ENCODE measurements at regions not wholly inside any gene's neighbourhood (a gene's known extent, or its start where the extent isn't known, plus 50 kb on each side); places are given as distances from the start of the nearest gene placed in this dataset.

DNA sequence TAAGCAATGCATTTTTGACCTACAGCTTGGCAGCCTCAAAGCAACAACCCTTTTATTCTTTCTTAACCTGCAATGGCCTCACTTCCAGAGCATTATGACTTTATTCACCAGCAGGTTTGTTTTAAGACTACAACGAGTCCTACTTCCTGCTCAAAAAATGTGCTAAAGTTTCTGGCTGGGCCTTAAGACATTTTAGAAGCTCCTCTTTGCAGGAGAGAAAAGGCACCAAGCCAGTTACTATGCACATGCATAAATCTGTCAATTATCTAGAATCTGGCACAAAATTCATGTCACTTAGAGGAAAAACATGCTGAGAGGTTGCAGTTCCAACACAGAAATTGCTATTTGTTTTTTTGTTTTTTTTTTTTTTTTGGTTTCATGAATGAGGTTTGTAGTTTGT, 223.0 kb upstream of the EPHA5 start:
- no peak for DNase-seq (ENCODE audit: low read depth in 3 of 3, low spot score in 2 of 3)

DNA sequence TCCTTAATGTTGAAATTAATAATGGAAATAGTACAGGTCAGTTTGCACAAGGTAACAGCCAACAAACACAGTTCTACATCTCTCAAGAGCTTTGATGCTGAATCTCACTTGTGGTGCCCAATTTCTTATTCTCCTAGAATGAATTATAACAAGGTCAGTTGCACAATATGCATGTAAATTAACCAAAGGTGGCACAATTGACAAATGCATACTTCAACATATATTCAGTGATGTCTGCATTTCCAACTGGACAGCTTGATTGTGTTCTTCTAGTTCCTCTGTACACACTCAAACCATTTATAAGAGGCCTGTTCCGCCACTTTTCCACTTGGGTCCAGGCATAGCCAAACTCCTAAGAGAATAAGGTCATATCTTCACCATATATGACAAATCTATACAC, 210.3 kb upstream of the EPHA5 start:
- no peak for DNase-seq (ENCODE audit: low read depth in 3 of 3, low spot score in 2 of 3)

DNA sequence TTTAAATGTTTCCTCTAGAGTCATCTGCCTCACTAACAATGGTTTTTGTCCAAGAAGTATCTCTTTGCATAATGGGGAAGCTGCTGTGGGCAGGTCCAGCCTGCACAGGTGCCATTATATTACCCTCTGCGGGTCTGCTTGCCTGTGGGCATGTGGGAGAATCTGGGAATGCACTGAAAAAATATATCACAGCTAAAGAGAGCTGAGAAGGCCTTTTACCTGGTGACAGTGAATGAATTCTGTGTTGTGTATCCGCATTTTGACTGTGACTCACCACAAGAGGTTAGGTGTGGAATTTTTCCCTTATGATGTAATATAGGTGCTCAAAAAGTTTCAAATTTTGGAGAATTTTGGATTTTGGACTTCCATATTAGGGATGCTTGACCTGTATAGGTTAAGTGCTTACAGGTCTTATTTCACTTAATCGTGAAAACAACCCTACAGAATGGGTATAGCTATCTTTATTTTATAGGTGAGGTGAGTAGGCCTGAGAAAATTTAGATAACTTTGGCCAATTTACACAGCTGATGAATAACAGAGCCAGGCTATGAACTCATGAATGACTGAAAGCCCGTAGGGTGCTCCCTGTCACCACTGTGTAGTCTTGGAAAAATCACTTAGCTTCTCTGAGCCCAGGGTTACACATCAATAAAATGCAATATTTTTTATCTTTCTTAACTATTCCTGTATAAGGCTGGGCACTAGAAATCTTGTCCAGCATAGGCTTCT, 198.0 kb upstream of the EPHA5 start:
- DNase-seq (ENCODE audit: low read depth in 3 of 3, low spot score in 2 of 3) = no peak

DNA sequence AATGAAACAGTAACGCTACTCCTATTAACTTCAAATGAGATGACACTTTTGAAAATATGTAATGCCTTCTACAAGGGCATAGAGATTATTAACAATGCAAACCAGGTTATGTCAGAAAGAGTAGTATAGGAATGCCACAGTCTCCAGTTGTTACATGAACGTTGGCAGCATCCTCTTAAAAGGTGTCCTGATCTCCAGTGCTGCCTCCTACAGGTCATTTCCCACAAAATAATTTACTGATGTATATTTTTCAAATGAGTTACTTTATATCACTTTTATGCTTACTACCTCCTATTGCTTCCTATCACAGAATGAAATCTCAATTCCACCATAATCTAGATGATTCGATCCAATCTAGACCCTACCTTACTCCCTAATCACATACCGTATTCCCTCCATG, 195.2 kb upstream of the EPHA5 start:
- no peak for DNase-seq (ENCODE audit: low read depth in 3 of 3, low spot score in 2 of 3)

DNA sequence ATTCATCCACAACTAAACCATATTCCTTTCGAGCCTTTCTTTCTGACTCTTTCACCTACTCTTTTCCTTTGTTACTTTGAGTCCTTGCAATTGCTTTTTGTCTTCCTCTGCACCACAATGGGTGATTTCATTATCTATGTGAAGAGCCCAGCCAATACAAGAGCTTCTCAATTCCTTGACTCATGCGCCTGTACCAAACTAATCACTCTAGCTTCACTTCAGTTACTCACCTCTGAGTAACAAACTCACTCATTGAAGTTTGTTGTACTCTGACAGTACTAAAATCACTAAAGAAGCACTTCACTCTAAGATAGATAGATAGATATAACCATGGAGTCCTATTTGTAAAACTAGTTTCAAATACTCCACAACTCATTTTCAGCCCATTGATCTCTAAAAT, 191.7 kb upstream of the EPHA5 start:
- no peak for DNase-seq (ENCODE audit: low read depth in 3 of 3, low spot score in 2 of 3)

DNA sequence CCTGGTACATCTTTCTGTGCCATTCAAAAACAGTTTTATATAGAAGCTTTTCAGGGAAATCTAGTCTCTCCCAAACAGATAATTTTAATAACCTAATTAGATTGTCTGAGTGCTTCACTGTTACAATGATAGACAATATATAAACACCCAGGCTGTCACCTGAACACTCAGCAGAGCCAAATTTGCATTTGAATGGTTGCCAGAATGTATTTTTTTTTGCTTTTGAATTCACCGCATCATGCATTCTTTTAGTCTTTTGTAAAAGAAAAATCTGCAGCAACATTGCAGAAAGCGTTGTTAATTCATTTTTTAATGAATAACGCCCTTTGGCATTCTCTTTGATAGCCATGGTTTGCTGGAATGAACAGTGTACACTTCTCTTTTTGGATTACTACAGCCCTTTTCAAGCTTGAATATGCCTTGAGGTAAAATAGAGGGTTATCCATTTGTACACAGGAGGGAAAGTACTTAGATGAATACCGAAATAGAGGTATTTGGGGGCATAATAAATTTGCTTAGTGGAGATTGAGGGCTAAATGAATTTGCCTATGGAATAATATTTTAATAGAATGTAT, 175.0 kb upstream of the EPHA5 start:
- no peak for DNase-seq (ENCODE audit: low read depth in 3 of 3, low spot score in 2 of 3)

DNA sequence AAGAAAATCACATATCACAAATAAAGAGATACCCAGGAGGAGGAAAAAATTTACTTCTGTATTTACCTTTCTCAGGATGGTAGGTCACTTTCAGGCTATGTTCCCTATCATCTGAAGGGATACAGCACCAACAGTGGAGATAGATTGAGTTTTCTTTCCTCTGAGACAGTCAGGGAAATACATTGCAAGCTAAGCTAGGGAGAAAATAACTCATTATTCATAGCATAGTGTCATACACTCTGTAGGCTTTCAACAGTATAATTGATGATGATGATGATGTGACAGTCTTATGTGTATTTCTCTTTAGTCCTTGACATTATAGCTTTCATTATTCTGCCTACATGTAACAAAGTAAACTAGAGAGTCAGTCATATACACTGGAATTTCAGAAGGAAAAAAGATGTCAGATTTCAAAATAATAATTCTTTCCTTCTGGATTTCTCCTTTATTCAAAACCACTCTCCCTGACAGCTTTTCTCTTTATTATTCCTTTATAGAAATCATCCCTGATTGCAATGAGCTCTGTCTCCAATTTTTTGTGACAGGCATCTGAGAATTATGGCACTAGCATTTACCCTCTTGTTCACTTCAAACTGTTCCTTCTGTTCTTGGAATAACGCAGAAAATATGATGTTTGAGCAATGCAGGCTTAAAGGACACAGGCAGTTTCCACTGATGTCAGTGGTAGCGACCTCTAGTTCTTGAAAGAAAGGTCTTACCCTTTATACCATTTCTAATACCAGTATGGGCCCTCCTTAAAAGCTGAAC, 169.1 kb upstream of the EPHA5 start:
- DNase-seq (ENCODE audit: low read depth in 3 of 3, low spot score in 2 of 3) = no peak

DNA sequence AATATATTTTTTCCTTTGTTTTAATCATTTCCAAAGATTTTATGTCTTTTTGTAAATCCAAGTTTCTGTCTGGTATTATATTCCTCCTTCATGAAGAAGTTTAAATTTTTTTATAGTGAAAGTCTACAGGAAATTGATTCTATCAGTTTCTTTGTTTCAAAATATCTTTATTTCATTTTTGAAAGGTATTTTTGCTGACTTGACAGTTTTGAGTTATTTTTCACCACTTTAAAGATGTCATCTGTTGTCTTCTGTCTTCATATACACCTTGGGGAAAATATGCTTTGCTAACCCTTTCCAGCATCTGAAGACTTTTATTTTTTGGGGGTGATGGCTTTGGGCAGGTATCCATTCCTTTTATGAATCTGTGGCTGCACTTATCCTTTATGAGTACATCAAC, 164.4 kb upstream of the EPHA5 start:
- no peak for DNase-seq (ENCODE audit: low read depth in 3 of 3, low spot score in 2 of 3)

DNA sequence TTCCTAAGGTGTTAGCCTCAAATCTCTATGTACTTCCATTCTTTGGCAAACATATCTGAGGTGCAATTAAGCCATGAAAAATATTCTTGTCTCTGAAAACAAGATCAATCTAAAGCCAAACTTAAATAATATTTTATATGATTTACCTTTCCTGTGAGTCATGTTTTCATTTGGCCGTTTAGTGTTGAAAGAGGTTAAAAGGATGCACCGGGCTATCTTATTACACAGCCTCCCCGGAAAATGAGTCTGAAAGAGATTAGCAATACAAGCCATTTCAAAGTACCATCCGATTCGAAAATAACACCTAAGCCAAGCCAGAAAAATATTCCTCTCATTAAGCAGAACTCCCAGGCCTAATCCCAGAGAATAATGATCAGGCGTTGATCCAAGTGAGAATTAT, 161.5 kb upstream of the EPHA5 start:
- no peak for DNase-seq (ENCODE audit: low read depth in 3 of 3, low spot score in 2 of 3)

DNA sequence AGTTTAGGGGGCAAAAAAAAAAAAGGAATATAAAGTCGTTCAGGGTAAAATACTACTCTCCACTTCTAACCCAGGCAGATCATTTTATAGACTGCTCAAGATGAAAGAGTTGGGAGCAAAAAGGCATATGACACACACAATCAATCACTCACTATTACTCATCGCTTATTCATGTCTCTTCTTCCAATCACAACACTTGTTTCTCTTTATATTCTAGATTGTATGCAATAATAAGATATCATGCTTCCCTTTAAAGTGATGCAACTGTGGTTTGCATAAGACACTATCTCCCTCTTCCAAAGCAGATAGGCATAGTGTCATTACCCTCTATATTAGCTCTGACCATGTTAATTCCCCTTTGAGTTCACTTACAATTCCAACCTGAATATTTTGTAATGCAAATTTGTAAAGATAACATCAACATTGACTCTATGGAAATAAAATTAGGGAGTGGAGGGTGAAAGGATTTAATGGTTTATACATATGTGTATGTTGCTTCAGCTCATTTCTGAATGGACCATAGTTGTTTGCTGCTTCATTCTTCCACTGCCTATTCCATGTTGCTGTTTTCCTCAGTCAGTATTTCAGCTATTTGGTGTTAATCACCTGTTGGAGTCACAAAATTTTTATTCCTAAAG, 154.9 kb upstream of the EPHA5 start:
- DNase-seq (ENCODE audit: low read depth in 3 of 3, low spot score in 2 of 3) = no peak

DNA sequence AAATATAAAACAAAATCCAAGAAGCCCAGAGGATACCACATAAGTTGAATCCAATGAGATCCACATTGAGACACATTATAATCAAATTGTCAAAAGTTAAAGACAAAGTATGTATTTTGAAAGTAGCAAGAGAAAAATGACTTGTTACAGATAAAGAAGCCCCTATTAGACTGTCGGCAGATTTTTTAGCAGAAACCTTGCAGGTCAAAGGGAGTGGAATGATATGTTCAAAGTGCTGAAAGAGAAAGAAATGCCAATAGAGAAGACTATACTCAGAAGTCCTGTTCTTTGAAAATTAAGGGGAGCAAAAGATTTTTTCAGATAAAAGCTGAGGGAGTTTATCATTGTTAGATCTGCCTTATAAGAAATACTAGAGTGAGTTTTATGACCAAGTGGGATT, 148.9 kb upstream of the EPHA5 start:
- DNase-seq (ENCODE audit: low read depth in 3 of 3, low spot score in 2 of 3) = no peak

DNA sequence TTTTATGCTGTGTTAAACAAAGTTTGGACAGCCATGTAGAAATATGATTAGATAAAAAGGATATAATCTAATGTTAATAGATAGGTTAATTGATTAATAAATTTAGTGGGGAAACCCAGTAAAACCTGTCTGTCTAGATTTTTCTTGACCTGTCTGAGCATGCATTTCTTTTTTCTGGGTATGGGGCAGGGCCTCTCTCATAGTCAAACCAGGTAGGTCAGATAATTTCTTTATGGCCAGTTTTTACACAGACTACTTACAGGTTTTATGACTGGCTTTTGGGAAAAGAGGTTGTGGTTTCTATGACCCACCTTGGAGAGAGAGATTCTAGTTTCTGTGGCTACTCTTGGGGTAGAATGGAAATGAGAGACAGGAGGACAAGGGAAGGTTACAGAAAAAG, 135.6 kb upstream of the EPHA5 start:
- no peak for DNase-seq (ENCODE audit: low read depth in 3 of 3, low spot score in 2 of 3)

DNA sequence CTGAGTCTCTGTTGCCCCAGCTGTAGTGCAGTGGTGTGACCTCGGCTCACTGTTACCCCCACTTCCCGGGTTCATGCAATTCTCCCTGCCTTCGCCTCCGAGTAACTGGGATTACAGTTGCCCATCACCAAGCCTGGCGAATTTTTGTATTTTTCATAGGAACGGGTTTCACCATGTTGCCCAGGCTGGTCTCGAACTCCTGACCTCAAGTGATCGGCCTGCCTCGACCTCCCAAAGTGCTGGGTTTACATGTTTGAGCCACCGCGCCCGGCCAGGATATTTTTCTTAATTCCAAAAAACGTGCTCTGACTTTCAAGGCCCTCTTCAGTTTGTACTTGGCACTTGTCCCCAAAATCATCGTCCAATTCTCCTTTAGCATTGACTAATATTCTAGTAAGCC, 129.2 kb upstream of the EPHA5 start:
- no peak for DNase-seq (ENCODE audit: low read depth in 3 of 3, low spot score in 2 of 3)

DNA sequence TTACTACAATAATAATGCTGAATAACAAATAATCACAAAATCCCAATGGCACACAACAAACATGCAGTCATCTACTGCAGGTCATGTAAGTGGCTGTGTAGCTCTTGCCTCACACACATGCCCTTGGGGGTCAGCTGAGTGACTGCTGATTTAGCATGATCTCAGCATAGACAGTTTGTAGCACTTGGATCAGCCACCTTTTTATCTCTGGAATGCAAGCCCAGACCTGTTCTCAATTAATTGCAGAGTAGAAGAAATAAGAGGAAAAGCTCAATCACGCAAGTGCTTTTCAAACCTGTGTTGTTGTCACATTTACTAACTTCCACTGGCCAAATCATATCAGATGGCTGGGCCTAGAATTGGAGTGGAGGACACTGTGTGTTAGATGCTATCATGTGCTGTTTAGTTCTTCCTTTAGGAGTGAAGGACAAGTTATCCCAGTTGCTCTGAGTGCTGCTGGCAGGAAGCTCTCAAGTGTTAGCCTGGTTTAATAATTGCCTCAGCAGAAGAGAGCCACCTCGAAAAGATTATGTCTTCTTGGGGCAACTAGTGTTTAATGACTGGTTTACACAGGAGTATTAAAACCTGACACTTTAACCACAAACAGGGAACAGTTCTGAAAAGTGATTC, 128.3 kb upstream of the EPHA5 start:
- DNase-seq (ENCODE audit: low read depth in 3 of 3, low spot score in 2 of 3) = no peak

DNA sequence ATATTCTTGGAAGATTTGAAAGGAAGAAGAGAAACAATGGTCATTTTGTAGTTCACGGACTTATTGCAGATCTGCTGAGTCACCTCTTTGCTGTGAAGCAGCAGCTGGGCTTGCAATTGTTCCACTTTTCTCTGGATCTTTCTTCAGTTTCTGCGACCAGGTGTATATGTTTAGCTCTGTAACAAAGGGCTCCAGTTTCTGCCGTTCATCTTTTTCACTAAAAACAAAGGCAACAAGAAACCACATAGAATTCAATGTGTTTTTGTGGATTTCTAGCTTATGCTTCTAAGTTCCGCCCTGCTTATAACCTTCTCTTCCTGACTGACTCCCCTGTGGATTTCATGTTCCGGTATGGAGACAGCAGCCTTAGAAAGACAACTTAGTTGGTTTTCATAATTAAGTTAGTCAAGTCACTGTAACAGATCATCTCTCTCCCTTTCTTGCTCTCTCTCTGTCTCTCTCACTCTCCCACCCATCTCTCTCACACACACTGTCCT, 121.6 kb upstream of the EPHA5 start:
- DNase-seq (ENCODE audit: low read depth in 3 of 3, low spot score in 2 of 3) = no peak

DNA sequence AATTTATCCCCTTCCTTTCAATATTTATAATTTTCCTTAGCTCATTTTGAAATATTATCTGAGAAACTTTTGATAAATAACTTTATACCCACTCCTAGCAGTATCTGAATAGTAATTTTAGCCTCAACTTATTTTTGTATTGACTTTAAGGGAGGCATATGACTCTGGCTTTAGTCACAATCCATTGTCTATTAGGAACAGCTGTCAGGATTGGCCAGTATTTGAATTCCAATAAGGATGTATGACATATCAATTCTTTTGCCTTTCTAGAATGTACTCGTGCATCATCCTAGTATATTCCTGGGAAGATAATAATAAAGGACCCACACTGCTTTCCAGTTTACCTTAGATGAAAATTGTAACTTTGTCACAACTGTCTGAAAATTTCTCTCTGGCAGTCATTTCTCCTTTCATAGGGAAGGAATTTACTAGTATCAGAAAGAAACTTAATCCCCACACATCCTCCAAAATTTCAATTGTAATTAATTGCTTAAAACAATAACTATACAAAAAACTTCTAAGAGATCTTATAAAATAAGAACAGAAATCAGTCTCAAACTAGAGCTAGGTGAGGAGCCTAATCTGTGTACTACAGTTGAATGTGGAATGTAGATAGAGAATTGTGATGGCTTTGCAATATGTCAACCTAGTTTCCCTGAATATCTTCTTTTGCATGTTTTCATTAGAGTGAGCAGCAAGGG, 121.0 kb upstream of the EPHA5 start:
- no peak for DNase-seq (ENCODE audit: low read depth in 3 of 3, low spot score in 2 of 3)

DNA sequence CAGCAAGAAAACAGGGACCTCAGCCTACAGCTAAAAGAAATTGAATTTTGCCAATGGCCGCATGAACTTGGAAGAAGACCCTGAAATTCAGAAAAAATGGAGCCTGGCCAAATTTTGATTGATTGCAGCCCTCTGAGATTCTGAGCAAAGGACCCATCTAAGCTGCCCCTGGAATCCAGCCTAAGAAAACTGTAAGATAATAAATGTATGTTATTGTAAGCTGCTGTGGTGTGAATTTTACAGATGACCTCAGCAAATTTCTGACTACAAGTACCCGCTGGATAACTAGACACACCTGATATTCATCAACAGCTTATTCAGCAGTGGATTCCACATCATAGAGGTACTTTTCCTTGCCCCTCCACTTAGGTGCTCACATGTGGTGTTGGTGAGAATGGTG, 119.5 kb upstream of the EPHA5 start:
- DNase-seq (ENCODE audit: low read depth in 3 of 3, low spot score in 2 of 3) = no peak

DNA sequence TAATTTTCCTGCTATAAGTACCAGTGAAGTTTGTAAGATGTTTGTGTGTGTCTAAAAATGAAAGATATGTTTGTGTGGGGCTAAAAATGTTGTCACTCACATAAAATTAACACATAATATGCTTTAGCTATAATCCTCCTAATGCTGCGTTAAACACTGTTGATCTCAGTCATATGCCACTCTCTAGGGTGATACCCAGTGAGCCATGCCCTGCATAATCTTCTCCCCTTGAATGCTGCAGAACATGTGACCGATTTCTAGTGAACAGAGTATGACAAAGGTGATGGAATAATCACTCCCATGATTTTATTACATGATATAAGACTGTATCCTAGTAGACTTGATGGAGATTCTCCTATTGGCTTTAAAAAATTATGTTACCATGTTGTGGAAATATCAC, 119.1 kb upstream of the EPHA5 start:
- no peak for DNase-seq (ENCODE audit: low read depth in 3 of 3, low spot score in 2 of 3)

DNA sequence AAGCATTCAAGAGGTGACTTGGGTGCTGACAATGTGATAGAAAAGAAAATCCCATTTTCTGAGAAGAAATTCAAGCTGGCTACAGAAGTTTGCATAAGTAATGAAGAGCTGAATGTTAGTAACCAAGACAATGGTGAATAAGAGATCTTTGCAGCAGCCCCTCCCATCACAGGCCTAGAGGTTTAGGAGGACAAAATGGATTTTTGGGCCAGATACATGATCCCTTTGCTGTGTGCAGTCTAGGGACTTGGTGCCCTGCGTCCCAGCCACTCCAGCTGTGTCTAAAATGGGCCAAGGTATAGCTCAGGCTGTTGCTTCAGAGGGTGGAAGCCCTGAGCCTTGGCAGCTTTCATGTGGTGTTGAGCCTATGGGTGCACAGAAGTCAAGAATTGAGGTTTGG, 107.0 kb upstream of the EPHA5 start:
- no peak for DNase-seq (ENCODE audit: low read depth in 3 of 3, low spot score in 2 of 3)

DNA sequence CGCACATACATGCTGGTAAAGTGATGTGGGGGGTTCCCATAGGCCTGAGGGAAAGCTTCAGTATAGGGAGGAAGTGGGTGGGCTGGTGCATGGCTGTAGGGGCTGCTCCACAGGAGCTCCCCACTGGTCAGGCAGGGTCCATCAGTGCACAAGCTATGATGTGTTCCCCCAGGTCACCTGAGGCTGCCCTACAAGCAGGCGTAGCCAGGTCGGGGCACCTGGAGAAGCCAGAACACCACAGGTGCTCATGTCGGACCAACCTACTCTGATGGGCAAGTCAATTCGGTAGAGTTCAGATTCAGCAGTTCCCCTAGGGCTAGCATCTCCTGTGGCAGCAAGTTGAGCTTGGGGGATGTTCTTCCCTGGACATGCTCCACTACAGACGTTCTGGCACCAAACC, 103.3 kb upstream of the EPHA5 start:
- DNase-seq (ENCODE audit: low read depth in 3 of 3, low spot score in 2 of 3) = no peak

DNA sequence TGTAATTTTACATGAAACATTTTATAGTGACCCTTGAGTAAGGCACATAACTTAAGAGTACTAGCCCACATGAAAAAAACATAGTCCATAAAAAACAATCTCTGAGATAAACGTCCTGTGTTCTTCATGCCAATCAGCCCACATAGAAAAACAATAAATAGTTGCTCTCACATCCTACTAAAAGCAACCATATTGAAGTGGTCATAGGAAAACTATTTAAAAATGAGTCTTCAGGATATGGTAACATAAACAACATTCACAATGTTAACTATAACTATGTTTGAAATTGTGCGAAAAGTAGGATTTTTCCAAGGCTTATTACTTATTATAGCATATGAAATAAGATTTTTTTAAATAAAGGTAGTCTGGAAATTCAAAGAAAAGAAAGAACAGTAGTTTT, 77.1 kb upstream of the EPHA5 start:
- DNase-seq (ENCODE audit: low read depth in 3 of 3, low spot score in 2 of 3) = no peak
